ENCODE measurements at regions not wholly inside any gene's neighbourhood (a gene's known extent, or its start where the extent isn't known, plus 50 kb on each side); places are given as distances from the start of the nearest gene placed in this dataset.

DNA sequence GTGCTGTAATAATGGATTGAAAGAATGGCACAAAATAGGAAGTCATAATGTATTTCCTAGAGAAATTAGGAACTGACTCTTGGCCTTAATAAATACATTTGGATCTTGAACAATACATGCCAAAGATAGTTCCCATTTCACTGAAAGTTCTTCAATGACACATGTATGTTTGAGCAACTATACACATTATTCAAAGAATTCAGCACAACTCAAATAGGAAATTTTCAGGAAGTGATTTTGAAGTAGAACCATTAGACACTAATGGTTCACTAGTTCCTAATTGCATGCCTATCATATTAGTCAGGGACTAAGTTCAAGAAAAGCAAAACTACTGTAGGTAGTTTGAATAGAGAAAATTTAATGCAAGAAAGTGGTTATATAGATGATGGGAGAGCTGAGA lies 404.7 kb downstream of the LMO4 start:
- Histone ChIP-seq H3K9me3 (ENCODE audit: low read length) (no peaks in the 10 kb centered on the region), H3K27me3 (ENCODE audit: insufficient read depth, low read length) (no peaks in the 10 kb centered on the region), H3K79me2 (ENCODE audit: insufficient read depth, low read length) (no peaks in the 10 kb centered on the region), H3K4me1 (ENCODE audit: insufficient read depth, low read length, severe bottlenecking) (no peaks in the 10 kb centered on the region), H3K9me2 (ENCODE audit: low read depth, low read length) (no peaks in the 10 kb centered on the region; the same call in 1 of the 2 replicates), H3K4me3 (ENCODE audit: low read depth, low read length, poor library complexity, severe bottlenecking) (no peak overlapping the region), H2AFZ (ENCODE audit: low read length) (no peak overlapping the region), H3K9ac (ENCODE audit: low read length) (no peak overlapping the region), H4K20me1 (ENCODE audit: insufficient read depth, low read length) (no peaks in the 10 kb centered on the region), H3K4me2 (ENCODE audit: low read length) (no peak overlapping the region), H3K27ac (ENCODE audit: low read depth, low read length, poor library complexity, severe bottlenecking) (no peak overlapping the region), H3K36me3 (ENCODE audit: insufficient read depth, low read length) (no peaks in the 10 kb centered on the region), H3F3A (ENCODE audit: insufficient read depth, low read length) (no peaks in the 10 kb centered on the region)
- TF ChIP-seq, protein P1, sequence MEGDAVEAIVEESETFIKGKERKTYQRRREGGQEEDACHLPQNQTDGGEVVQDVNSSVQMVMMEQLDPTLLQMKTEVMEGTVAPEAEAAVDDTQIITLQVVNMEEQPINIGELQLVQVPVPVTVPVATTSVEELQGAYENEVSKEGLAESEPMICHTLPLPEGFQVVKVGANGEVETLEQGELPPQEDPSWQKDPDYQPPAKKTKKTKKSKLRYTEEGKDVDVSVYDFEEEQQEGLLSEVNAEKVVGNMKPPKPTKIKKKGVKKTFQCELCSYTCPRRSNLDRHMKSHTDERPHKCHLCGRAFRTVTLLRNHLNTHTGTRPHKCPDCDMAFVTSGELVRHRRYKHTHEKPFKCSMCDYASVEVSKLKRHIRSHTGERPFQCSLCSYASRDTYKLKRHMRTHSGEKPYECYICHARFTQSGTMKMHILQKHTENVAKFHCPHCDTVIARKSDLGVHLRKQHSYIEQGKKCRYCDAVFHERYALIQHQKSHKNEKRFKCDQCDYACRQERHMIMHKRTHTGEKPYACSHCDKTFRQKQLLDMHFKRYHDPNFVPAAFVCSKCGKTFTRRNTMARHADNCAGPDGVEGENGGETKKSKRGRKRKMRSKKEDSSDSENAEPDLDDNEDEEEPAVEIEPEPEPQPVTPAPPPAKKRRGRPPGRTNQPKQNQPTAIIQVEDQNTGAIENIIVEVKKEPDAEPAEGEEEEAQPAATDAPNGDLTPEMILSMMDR (IDR thresholded peaks at IDR 0.05; ENCODE audit: low read length), result no peak
- no peak for TF ChIP-seq EZH2 (IDR thresholded peaks at IDR 0.05; ENCODE audit: borderline replicate concordance, low read length)

DNA sequence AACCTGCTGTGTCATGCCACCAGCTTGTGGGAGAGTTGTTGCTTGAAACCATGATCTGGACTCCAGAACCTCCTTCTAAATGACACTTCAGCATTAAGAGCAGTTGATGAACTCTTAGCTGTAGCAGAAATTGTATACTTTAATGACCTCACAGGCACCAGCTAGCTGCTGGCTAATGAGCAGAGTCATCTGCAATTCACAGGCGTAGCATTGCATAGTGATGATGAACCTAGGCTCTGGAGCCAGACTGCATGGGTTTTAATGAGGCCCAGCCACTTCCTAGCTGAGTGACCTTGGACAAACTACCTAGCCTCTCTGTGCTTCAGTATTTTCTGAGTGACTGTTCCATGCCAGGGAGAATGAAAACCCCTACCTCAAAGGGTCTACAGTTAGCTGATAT lies 407.1 kb downstream of the LMO4 start:
- Histone ChIP-seq H3K9me3 (ENCODE audit: low read length) (no peaks in the 10 kb centered on the region), H3K27ac (ENCODE audit: low read depth, low read length, poor library complexity, severe bottlenecking) (no peak overlapping the region), H3K27me3 (ENCODE audit: insufficient read depth, low read length) (no peaks in the 10 kb centered on the region), H3K4me2 (ENCODE audit: low read length) (no peak overlapping the region), H3K79me2 (ENCODE audit: insufficient read depth, low read length) (no peaks in the 10 kb centered on the region), H4K20me1 (ENCODE audit: insufficient read depth, low read length) (no peaks in the 10 kb centered on the region), H2AFZ (ENCODE audit: low read length) (no peak overlapping the region), H3K9me2 (ENCODE audit: low read depth, low read length) (no peaks in the 10 kb centered on the region), H3K36me3 (ENCODE audit: insufficient read depth, low read length) (no peaks in the 10 kb centered on the region), H3K9ac (ENCODE audit: low read length) (no peak overlapping the region), H3K4me1 (ENCODE audit: insufficient read depth, low read length, severe bottlenecking) (no peaks in the 10 kb centered on the region), H3F3A (ENCODE audit: insufficient read depth, low read length) (no peaks in the 10 kb centered on the region), H3K4me3 (ENCODE audit: low read depth, low read length, poor library complexity, severe bottlenecking) (no peak overlapping the region)
- no peak for TF ChIP-seq EZH2 (IDR thresholded peaks at IDR 0.05; ENCODE audit: borderline replicate concordance, low read length)
- TF ChIP-seq, protein P1 (IDR thresholded peaks at IDR 0.05; ENCODE audit: low read length), result no peak

DNA sequence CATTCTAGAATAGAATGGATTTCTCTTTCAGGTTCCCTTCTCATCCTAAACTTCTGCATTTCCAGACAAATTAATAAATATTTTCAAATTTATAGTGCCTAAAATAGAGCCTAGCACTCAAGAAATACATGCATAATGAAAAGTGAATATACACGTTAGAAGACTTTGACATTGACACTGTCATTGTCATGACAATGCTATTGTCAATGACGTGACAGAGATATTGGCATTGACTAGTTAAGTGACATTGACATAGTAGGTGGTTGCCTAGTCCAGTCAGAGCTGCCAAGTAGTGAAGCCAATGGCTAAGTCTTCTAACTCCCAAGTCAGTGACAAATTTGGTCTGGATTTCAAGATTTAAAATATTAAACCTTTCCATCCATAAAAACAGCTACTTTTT lies 410.5 kb downstream of the LMO4 start:
- no peak overlapping the region for H3K27ac ChIP-seq (ENCODE audit: low read depth, low read length, poor library complexity, severe bottlenecking)
- H3K27me3 ChIP-seq (ENCODE audit: insufficient read depth, low read length), result no peaks in the 10 kb centered on the region
- no peaks in the 10 kb centered on the region for H3K36me3 ChIP-seq (ENCODE audit: insufficient read depth, low read length)
- H3F3A ChIP-seq (ENCODE audit: insufficient read depth, low read length), result no peaks in the 10 kb centered on the region
- H4K20me1 ChIP-seq (ENCODE audit: insufficient read depth, low read length), result no peaks in the 10 kb centered on the region
- H3K9me2 ChIP-seq (ENCODE audit: low read depth, low read length), result no peaks in the 10 kb centered on the region
- no peak overlapping the region for H2AFZ ChIP-seq (ENCODE audit: low read length)
- H3K9ac ChIP-seq (ENCODE audit: low read length), result no peak overlapping the region
- peaks cover 3% of the 10 kb centered on the region for H3K4me1 ChIP-seq (ENCODE audit: insufficient read depth, low read length, severe bottlenecking)
- no peaks in the 10 kb centered on the region for H3K9me3 ChIP-seq (ENCODE audit: low read length)
- TF ChIP-seq, protein P1 (IDR thresholded peaks at IDR 0.05; ENCODE audit: low read length), result no peak
- no peak for TF ChIP-seq EZH2 (IDR thresholded peaks at IDR 0.05; ENCODE audit: borderline replicate concordance, low read length)
- no peak overlapping the region for H3K4me3 ChIP-seq (ENCODE audit: low read depth, low read length, poor library complexity, severe bottlenecking)
- H3K4me2 ChIP-seq (ENCODE audit: low read length), result no peak overlapping the region
- H3K79me2 ChIP-seq (ENCODE audit: insufficient read depth, low read length), result no peaks in the 10 kb centered on the region

Data from OCI-LY1 (cell line).